IMR-90 (cell line): ENCODE measurements at regions not wholly inside any gene's neighbourhood (a gene's known extent, or its start where the extent isn't known, plus 50 kb on each side); places are given as distances from the start of the nearest gene placed in this dataset.

Experiments used
- ATAC-seq: fragments of 200-7000 bp; cut with Tn5 transposase; 2 replicates; pipeline ENCODE4 v1.9.1; 2020; ENCODE audit warnings: low read depth, mild to moderate bottlenecking, moderate library complexity
- BruUV-seq: library from RNA; stranded (reverse); fragments of 400-500 nt; replicated peaks from 2 replicates; lab custom pipeline; 2021; lab: Mats Ljungman, UMichigan
- CTCF ChIA-PET: fragments of 300-600 bp; formaldehyde crosslinking; extraction: SDS; loops from one replicate; lab custom pipeline; 2021; ENCODE audit warnings: antibody characterized with exemption; lab: Yijun Ruan, JAX
- POLR2A ChIA-PET: fragments of 300-600 bp; sonication (Branson Sonifier 250); formaldehyde crosslinking; loops from one replicate; lab custom pipeline; 2022; ENCODE audit warnings: antibody characterized with exemption; ENCODE audit not compliant: unreplicated experiment; lab: Charles Lee
- DNase-seq: peaks from one replicate; pipeline ENCODE4 v3.0.0; 2013
- H2AFZ ChIP-seq: replicated peaks from 2 replicates; pipeline ENCODE3; 2013; ENCODE audit warnings: low read length, mild to moderate bottlenecking; ENCODE audit not compliant: poor library complexity
- H2AK5ac ChIP-seq: 2 replicates; pipeline ENCODE4 v1.6.1; 2013; ENCODE audit warnings: low read depth, low read length, inconsistent platforms
- H2AK9ac ChIP-seq: replicated peaks from 2 replicates; pipeline ENCODE3; 2013; ENCODE audit warnings: mild to moderate bottlenecking, low read depth, low read length, moderate library complexity; ENCODE audit not compliant: poor library complexity
- H2BK120ac ChIP-seq: 2 replicates; pipeline ENCODE4 v1.6.1; 2013; ENCODE audit warnings: low read depth, low read length, inconsistent platforms
- H2BK15ac ChIP-seq: 3 replicates; pipeline ENCODE4 v1.6.1; 2013; ENCODE audit warnings: low read depth, low read length, inconsistent platforms
- H2BK20ac ChIP-seq: 2 replicates; pipeline ENCODE4 v1.6.1; 2013; ENCODE audit warnings: low read depth, mild to moderate bottlenecking, inconsistent platforms, low read length, moderate library complexity
- H2BK5ac ChIP-seq: 2 replicates; pipeline ENCODE4 v1.6.1; 2013; ENCODE audit warnings: mild to moderate bottlenecking, low read depth, low read length, inconsistent platforms; ENCODE audit not compliant: poor library complexity, severe bottlenecking
- H3K14ac ChIP-seq: replicated peaks from 2 replicates; pipeline ENCODE4 v1.6.1; 2013; ENCODE audit warnings: low read depth, low read length, inconsistent platforms
- H3K18ac ChIP-seq: 2 replicates; pipeline ENCODE4 v1.6.1; 2013; ENCODE audit warnings: low read depth, low read length, control low read depth
- H3K23ac ChIP-seq: 2 replicates; pipeline ENCODE4 v1.6.1; 2013; ENCODE audit warnings: low read depth, low read length, inconsistent platforms
- H3K27ac ChIP-seq: 2 replicates; pipeline ENCODE4 v1.5.1; 2013; ENCODE audit warnings: mild to moderate bottlenecking, control low read depth, low read length; ENCODE audit not compliant: insufficient read depth
- H3K27me3 ChIP-seq: 2 replicates; pipeline ENCODE4 v1.6.1; 2013; ENCODE audit warnings: low read length; ENCODE audit not compliant: control insufficient read depth, insufficient read depth
- H3K36me3 ChIP-seq: 2 replicates; pipeline ENCODE4 v1.6.1; 2013; ENCODE audit warnings: low read length, mixed read lengths; ENCODE audit not compliant: control insufficient read depth, insufficient read depth
- H3K4ac ChIP-seq: 2 replicates; pipeline ENCODE4 v1.6.1; 2013; ENCODE audit warnings: low read depth, low read length, inconsistent platforms
- H3K4me1 ChIP-seq: 2 replicates; pipeline ENCODE4 v1.6.1; 2013; ENCODE audit warnings: low read length, mixed read lengths; ENCODE audit not compliant: control insufficient read depth, insufficient read depth
- H3K4me2 ChIP-seq: 2 replicates; pipeline ENCODE4 v1.6.1; 2013; ENCODE audit warnings: low read depth, mild to moderate bottlenecking, control low read depth, low read length, moderate library complexity
- H3K4me3 ChIP-seq: 2 replicates; pipeline ENCODE4 v1.5.1; 2013; ENCODE audit warnings: low read depth, mild to moderate bottlenecking, control low read depth, low read length, moderate library complexity; ENCODE audit not compliant: insufficient read depth
- H3K56ac ChIP-seq: 2 replicates; pipeline ENCODE4 v1.6.1; 2013; ENCODE audit warnings: low read length, inconsistent platforms; ENCODE audit not compliant: insufficient read depth; ENCODE audit errors: extremely low read depth
- H3K79me1 ChIP-seq, 2 experiments: 2 replicates each; pipeline ENCODE4 v1.6.1; 2013; ENCODE audit warnings: low read length in 2 of 2, inconsistent platforms in 1 of 2, low read depth in 1 of 2
- H3K9ac ChIP-seq: 2 replicates; pipeline ENCODE4 v1.6.1; 2013; ENCODE audit warnings: low read depth, low read length, control low read depth
- H3K9me1 ChIP-seq: 2 replicates; pipeline ENCODE4 v1.6.1; 2013; ENCODE audit warnings: low read length, inconsistent platforms; ENCODE audit not compliant: insufficient read depth
- H3K9me3 ChIP-seq: 2 replicates; pipeline ENCODE4 v1.6.1; 2013; ENCODE audit warnings: low read length; ENCODE audit not compliant: control insufficient read depth, insufficient read depth
- H4K20me1 ChIP-seq: 2 replicates; pipeline ENCODE4 v1.6.1; 2013; ENCODE audit warnings: low read length, inconsistent platforms; ENCODE audit not compliant: insufficient read depth
- H4K5ac ChIP-seq: 2 replicates; pipeline ENCODE4 v1.6.1; 2013; ENCODE audit warnings: mild to moderate bottlenecking, low read depth, low read length, control low read depth
- H4K8ac ChIP-seq, 2 experiments: 2 replicates each; pipeline ENCODE4 v1.6.1; 2013; ENCODE audit warnings: low read depth in 2 of 2, low read length in 2 of 2, control low read depth in 1 of 2, inconsistent platforms in 1 of 2
- H4K91ac ChIP-seq: 2 replicates; pipeline ENCODE4 v1.6.1; 2013; ENCODE audit warnings: low read depth, low read length, inconsistent platforms; ENCODE audit not compliant: insufficient read depth
- MXI1 ChIP-seq: IDR thresholded peaks from 2 replicates; pipeline ENCODE4 v1.6.1; 2012; ENCODE audit warnings: low read depth, mild to moderate bottlenecking, low read length, moderate library complexity, borderline replicate concordance
- NFE2L2 ChIP-seq: fragments of 150-350 bp; IDR thresholded peaks from 2 replicates; pipeline ENCODE4 v1.6.1; 2016; ENCODE audit warnings: low read depth, mild to moderate bottlenecking, low read length
- RAD21 ChIP-seq: IDR thresholded peaks from 2 replicates; pipeline ENCODE4 v1.6.1; 2012; ENCODE audit warnings: low read length, improper control_type of control experiment
- RCOR1 ChIP-seq: IDR thresholded peaks from 2 replicates; pipeline ENCODE4 v1.6.1; 2012; ENCODE audit warnings: mild to moderate bottlenecking, low read length, improper control_type of control experiment; ENCODE audit not compliant: insufficient replicate concordance
- RFX5 ChIP-seq: IDR thresholded peaks from 2 replicates; pipeline ENCODE4 v1.8.0; 2012; ENCODE audit warnings: low read depth, mild to moderate bottlenecking, low read length, moderate library complexity
- WGBS, 2 experiments: methylation state at CpG; one replicate each; pipeline versions ENCODE4 v1.1.5 to v1.1.7; 2013; ENCODE audit warnings: missing lambda C conversion rate in 2 of 2; ENCODE audit not compliant: insufficient read length in 1 of 2; ENCODE audit errors: extremely low coverage in 2 of 2; 5-methylcytosine and 5-hydroxymethylcytosine counted together
- dilution Hi-C: fragments of 300-500 bp; cut with HindIII; formaldehyde crosslinking; loops from one replicate; pipeline ENCODE4 v1.14.3; 2018; ENCODE audit warnings: low sequenced_read_pairs; ENCODE audit not compliant: unreplicated experiment
- in situ Hi-C: fragments of 300-500 bp; cut with MboI; formaldehyde crosslinking; loops from 3 replicates; pipeline ENCODE4 v1.14.3; 2019; ENCODE audit warnings: low sequenced_read_pairs, inconsistent platforms, mixed read lengths
- intact Hi-C: fragments of 100-400 bp; cut with micrococcal nuclease; formaldehyde crosslinking; loops from 2 replicates; pipeline ENCODE4 v1.10.0; 2022

- H3K27me3 ChIP-seq = no peaks in the 10 kb centered on the region
- ATAC-seq (no peak), DNase-seq (no peak)
- dilution Hi-C loops = no loop called here
- H3K27ac ChIP-seq = no peak overlapping the region
- H3K4me2 ChIP-seq = no peak overlapping the region
- H3K14ac ChIP-seq = no peak overlapping the region
- in situ Hi-C loops = no loop called here
- no peak overlapping the region for H4K8ac ChIP-seq
- no peak overlapping the region for H3K56ac ChIP-seq
- no peaks in the 10 kb centered on the region for H3K9me3 ChIP-seq
- H3K18ac ChIP-seq = no peak overlapping the region
- H3K4me3 ChIP-seq = no peak overlapping the region
- no peak overlapping the region for H4K5ac ChIP-seq
- H3K9ac ChIP-seq = no peak overlapping the region
- CTCF ChIA-PET = interaction anchor here (0.6 kb wide), 1 partner anchor 30 kb away, joined by 3 read pairs; no protein-coding TSS in a partner anchor
- H2AK9ac ChIP-seq = no peak overlapping the region
- no peak overlapping the region; the same call in 2 of the 3 replicates for H2BK15ac ChIP-seq
- H2BK20ac ChIP-seq = no peak overlapping the region
- H2BK120ac ChIP-seq = no peak overlapping the region
- H2AK5ac ChIP-seq = no peak overlapping the region
- peaks cover 3% of the 10 kb centered on the region; the same call in 1 of the 2 replicates for H3K4me1 ChIP-seq
- H3K79me1 ChIP-seq = no peaks in the 10 kb centered on the region
- H4K20me1 ChIP-seq = no peaks in the 10 kb centered on the region
- H4K91ac ChIP-seq = no peak overlapping the region
- TF ChIP-seq RFX5 (no peak), RAD21 (no peak), MXI1 (no peak), NFE2L2 (no peak), RCOR1 (no peak)
- H2AFZ ChIP-seq = no peak overlapping the region
- peaks cover 3% of the 10 kb centered on the region; the same call in 1 of the 2 replicates for H3K9me1 ChIP-seq
- no CpG with 5 or more reads among the region's 3 CpGs for whole genome bisulfite sequencing, 2 experiments
- intact Hi-C loops = no loop called here
- H2BK5ac ChIP-seq = no peak overlapping the region
- BruUV-seq = no TSS peak
- no peak overlapping the region for H3K4ac ChIP-seq
- POLR2A ChIA-PET = no interaction called here
- no peak overlapping the region for H3K23ac ChIP-seq
- H3K36me3 ChIP-seq = no peaks in the 10 kb centered on the region
These were observed 141.3 kb upstream of the FOXN2 start for GRCh38 chr2:48173141-48173540.
